ENCODE measurements at regions not wholly inside any gene's neighbourhood (a gene's known extent, or its start where the extent isn't known, plus 50 kb on each side); places are given as distances from the start of the nearest gene placed in this dataset.

GRCh38 chr6:167577891-167578361, 248.8 kb upstream of the AFDN start:
- TF ChIP-seq ATF2 (tag by site-specific recombination; IDR thresholded peaks at IDR 0.05; ENCODE audit: low read depth) (no peak), YY1 (tag by site-specific recombination; IDR thresholded peaks at IDR 0.05) (no peak), ZNF777 (tag by site-specific recombination; IDR thresholded peaks at IDR 0.05; ENCODE audit: borderline replicate concordance) (no peak), CTCF (tag by site-specific recombination; IDR thresholded peaks at IDR 0.05) (no peak), ZSCAN23 (tag by site-specific recombination; IDR thresholded peaks at IDR 0.05) (no peak), REST (tag by site-specific recombination; IDR thresholded peaks at IDR 0.05) (no peak)

Data from HEK293 (cell line).